MCF 10A (cell line): ENCODE measurements at regions not wholly inside any gene's neighbourhood (a gene's known extent, or its start where the extent isn't known, plus 50 kb on each side); places are given as distances from the start of the nearest gene placed in this dataset.

Experiments
- BruUV-seq: library from RNA; stranded (reverse); fragments of 400-500 nt; replicated peaks from 2 replicates; lab custom pipeline; 2021; lab: Mats Ljungman, UMichigan
- CTCF ChIA-PET: fragments of 300-600 bp; sonication (Branson Sonifier 250); formaldehyde crosslinking; extraction: SDS; loops from one replicate; lab custom pipeline; 2021; ENCODE audit warnings: antibody characterized with exemption, inconsistent platforms; lab: Yijun Ruan, JAX
- POLR2A ChIA-PET: fragments of 300-600, 350-650 bp; sonication (Branson Sonifier 250); formaldehyde crosslinking; extraction: SDS; loops from one replicate; lab custom pipeline; 2020; ENCODE audit warnings: antibody characterized with exemption, inconsistent platforms; lab: Yijun Ruan, JAX
- DNase-seq: peaks from one replicate; pipeline ENCODE4 v3.0.0-alpha.2; 2018; ENCODE audit not compliant: unreplicated experiment
- H3K27ac Mint-ChIP-seq: one replicate; pipeline ENCODE4 v1.8.0; 2022; ENCODE audit warnings: mild to moderate bottlenecking, low read depth, mixed read lengths; ENCODE audit not compliant: unreplicated experiment
- H3K27me3 Mint-ChIP-seq: one replicate; pipeline ENCODE4 v1.8.0; 2022; ENCODE audit warnings: mixed read lengths; ENCODE audit not compliant: insufficient read depth, unreplicated experiment
- H3K36me3 Mint-ChIP-seq: one replicate; pipeline ENCODE4 v1.8.0; 2022; ENCODE audit warnings: mild to moderate bottlenecking, moderate library complexity, mixed read lengths; ENCODE audit not compliant: insufficient read depth, unreplicated experiment
- H3K4me1 Mint-ChIP-seq: one replicate; pipeline ENCODE4 v1.8.0; 2022; ENCODE audit warnings: mixed read lengths; ENCODE audit not compliant: insufficient read depth, unreplicated experiment
- H3K4me3 Mint-ChIP-seq: one replicate; pipeline ENCODE4 v1.8.0; 2022; ENCODE audit warnings: mild to moderate bottlenecking, moderate library complexity, mixed read lengths; ENCODE audit not compliant: unreplicated experiment
- H3K9me3 Mint-ChIP-seq: one replicate; pipeline ENCODE4 v1.8.0; 2022; ENCODE audit warnings: mixed read lengths; ENCODE audit not compliant: unreplicated experiment
- CTCF ChIP-seq: fragments of 200-600 bp; IDR thresholded peaks from one replicate; pipeline ENCODE4 v1.8.0; 2022; ENCODE audit warnings: antibody characterized with exemption, mild to moderate bottlenecking; ENCODE audit not compliant: unreplicated experiment
- intact Hi-C: fragments of 100-400 bp; cut with micrococcal nuclease; formaldehyde crosslinking; loops from 2 replicates; pipeline ENCODE4 v1.14.1; 2022

- ChIA-PET CTCF (interaction anchor here (0.5 to 0.9 kb wide), 5 partner anchors 8 to 446 kb away, joined by 3 to 4 read pairs (median 3); no protein-coding TSS in a partner anchor), POLR2A (interaction anchor here (0.6 kb wide), 2 partner anchors 20 to 600 kb away, joined by 3 read pairs; no protein-coding TSS in a partner anchor)
- DNase-seq, result no peak
- H3K9me3 Mint-ChIP-seq, result no peaks in the 10 kb centered on the region
- no peaks in the 10 kb centered on the region for H3K36me3 Mint-ChIP-seq
- no peaks in the 10 kb centered on the region for H3K27me3 Mint-ChIP-seq
- H3K27ac Mint-ChIP-seq, result no peak overlapping the region
- no TSS peak for BruUV-seq
- no peak for TF ChIP-seq CTCF
- H3K4me1 Mint-ChIP-seq, result peaks cover 35% of the 10 kb centered on the region
- H3K4me3 Mint-ChIP-seq, result no peak overlapping the region
- intact Hi-C loops, result no loop called here
These were observed 510.6 kb upstream of the RAG2 start for GRCh38 chr11:37108436-37109285.

GRCh38 chr11:37107831-37108230 lies 509.8 kb upstream of the RAG2 start:
- Mint-ChIP-seq H3K36me3 (no peaks in the 10 kb centered on the region), H3K4me1 (peaks cover 35% of the 10 kb centered on the region), H3K9me3 (no peaks in the 10 kb centered on the region), H3K27me3 (no peaks in the 10 kb centered on the region), H3K27ac (no peak overlapping the region), H3K4me3 (no peak overlapping the region)
- POLR2A ChIA-PET, result interaction anchor here (0.6 kb wide), 1 partner anchor 599 kb away, joined by 3 read pairs; no protein-coding TSS in a partner anchor
- BruUV-seq, result no TSS peak
- CTCF ChIA-PET, result interaction anchor here (0.5 to 0.9 kb wide), 4 partner anchors 28 to 445 kb away, joined by 3 to 4 read pairs (median 3); no protein-coding TSS in a partner anchor
- no peak for DNase-seq
- intact Hi-C loops, result no loop called here
- no peak for TF ChIP-seq CTCF

- no TSS peak for BruUV-seq
- no peaks in the 10 kb centered on the region for H3K9me3 Mint-ChIP-seq
- no peaks in the 10 kb centered on the region for H3K27me3 Mint-ChIP-seq
- intact Hi-C loops, result no loop called here
- CTCF ChIA-PET, result interaction anchor here (0.8 to 0.9 kb wide), 2 partner anchors 104 to 445 kb away, joined by 3 read pairs; no protein-coding TSS in a partner anchor
- H3K36me3 Mint-ChIP-seq, result no peaks in the 10 kb centered on the region
- H3K4me3 Mint-ChIP-seq, result no peak overlapping the region
- DNase-seq, result no peak
- H3K27ac Mint-ChIP-seq, result no peak overlapping the region
- POLR2A ChIA-PET, result no interaction called here
- H3K4me1 Mint-ChIP-seq, result peaks cover 35% of the 10 kb centered on the region
- TF ChIP-seq CTCF, result no peak
These were observed 509.4 kb upstream of the RAG2 start for GRCh38 chr11:37107415-37107814.

- Mint-ChIP-seq H3K4me3 (no peak overlapping the region), H3K9me3 (no peaks in the 10 kb centered on the region), H3K27ac (no peak overlapping the region), H3K27me3 (no peaks in the 10 kb centered on the region), H3K36me3 (no peaks in the 10 kb centered on the region), H3K4me1 (peaks cover 27% of the 10 kb centered on the region)
- intact Hi-C loops, result no loop called here
- no peak for DNase-seq
- no TSS peak for BruUV-seq
- TF ChIP-seq CTCF, result no peak
- POLR2A ChIA-PET, result interaction anchor here (0.7 to 1.1 kb wide), 2 partner anchors 8 to 260 kb away, joined by 3 read pairs; no protein-coding TSS in a partner anchor
- CTCF ChIA-PET, result interaction anchor here (1.1 kb wide), 1 partner anchor 18 kb away, joined by 7 read pairs; no protein-coding TSS in a partner anchor
These were observed 507.4 kb upstream of the RAG2 start for GRCh38 chr11:37105427-37105826.
